GM23248 (cell line): ENCODE measurements at regions not wholly inside any gene's neighbourhood (a gene's known extent, or its start where the extent isn't known, plus 50 kb on each side); places are given as distances from the start of the nearest gene placed in this dataset.

Experiments used
- EZH2 ChIP-seq: fragments of 200-600 bp; sonication (generic); IDR thresholded peaks from 2 replicates; pipeline ENCODE4 v1.6.1; 2018; ENCODE audit warnings: antibody characterized with exemption, mild to moderate bottlenecking; ENCODE audit not compliant: insufficient read depth, poor library complexity, severe bottlenecking
- EZH2phosphoT487 ChIP-seq: fragments of 200-600 bp; sonication (generic); IDR thresholded peaks from 2 replicates; pipeline ENCODE4 v1.6.1; 2018; ENCODE audit warnings: antibody characterized with exemption, moderate library complexity, mild to moderate bottlenecking, low read depth; ENCODE audit not compliant: insufficient read depth

GRCh38 chr5:112511920-112512319 is 92.8 kb upstream of the EPB41L4A start:
- no peak for TF ChIP-seq EZH2
- TF ChIP-seq EZH2phosphoT487, result no peak
